Gastrocnemius medialis (tissue), 4 donors: ENCODE measurements at regions not wholly inside any gene's neighbourhood (a gene's known extent, or its start where the extent isn't known, plus 50 kb on each side); places are given as distances from the start of the nearest gene placed in this dataset.

Experiments
- ATAC-seq, 2 donors: fragments of 150-250 bp; one replicate each; pipeline ENCODE4 v1.9.1; 2016
- DNase-seq, 2 donors: peaks; one replicate each; pipeline ENCODE4 v3.0.0-alpha.2; 2019
- H3K27ac ChIP-seq, 4 donors: fragments of 200-600 bp; sonication (generic); 1 replicate in 1 of 4; 2 replicates in 3 of 4; pipeline ENCODE4 v1.5.1; 2016 to 2018; ENCODE audit warnings: mild to moderate bottlenecking in 2 of 4, moderate library complexity in 1 of 4
- H3K27me3 ChIP-seq, 3 donors: fragments of 200-600 bp; sonication (generic) in 2 of 3; 1 replicate in 1 of 3; 2 replicates in 2 of 3; pipeline versions ENCODE4 v1.5.1 to v1.6.0; 2016 to 2019; ENCODE audit warnings: mild to moderate bottlenecking in 1 of 3, moderate library complexity in 1 of 3
- H3K36me3 ChIP-seq, 2 donors: fragments of 200-600 bp; sonication (generic) in 1 of 2; one replicate each; pipeline ENCODE4 v1.5.1; 2017 to 2018
- H3K4me1 ChIP-seq, 2 donors: fragments of 200-600 bp; sonication (generic) in 1 of 2; one replicate each; pipeline ENCODE4 v1.5.1; 2016 to 2017; ENCODE audit warnings: mild to moderate bottlenecking in 2 of 2
- H3K4me3 ChIP-seq, 4 donors: fragments of 200-600 bp; sonication (generic) in 3 of 4; 1 replicate in 1 of 4; 2 replicates in 3 of 4; pipeline ENCODE4 v1.5.1; 2016 to 2019; ENCODE audit warnings: mild to moderate bottlenecking in 2 of 4
- H3K9me3 ChIP-seq, 3 donors: fragments of 200-600 bp; sonication (generic) in 2 of 3; 1 replicate in 1 of 3; 2 replicates in 2 of 3; pipeline ENCODE4 v1.5.1; 2016 to 2019
- CTCF ChIP-seq, 5 experiments: fragments of 450-650 bp in 3 of 5; fragments of 200-600 bp in 2 of 5; sonication (generic) in 2 of 5; IDR thresholded peaks in 4 of 5; conservative IDR thresholded peaks in 1 of 5; 1 replicate in 4 of 5; 2 replicates in 1 of 5; pipeline ENCODE4 v1.5.1; 2016 to 2019; ENCODE audit warnings: antibody characterized with exemption in 5 of 5, mild to moderate bottlenecking in 3 of 5, moderate library complexity in 3 of 5
- POLR2A ChIP-seq, 2 donors: fragments of 450-650 bp; IDR thresholded peaks; one replicate each; pipeline ENCODE4 v1.6.1; 2017; ENCODE audit warnings: antibody characterized with exemption in 2 of 2, mild to moderate bottlenecking in 2 of 2, moderate library complexity in 2 of 2
- in situ Hi-C, 4 donors: fragments of 200-750 bp; cut with MboI; loops; one replicate each; pipeline versions ENCODE4 v1.15.0 to v1.8.0; 2017; ENCODE audit warnings: low sequenced_read_pairs in 4 of 4
- intact Hi-C: fragments of 100-400 bp; cut with DNase I; formaldehyde crosslinking; loops from one replicate; pipeline ENCODE4 v1.15.1; 2023; ENCODE audit warnings: low total_unique reads

- H3K4me3 ChIP-seq: no peak overlapping the region
- in situ Hi-C loops (no loop called here), intact Hi-C loops (no loop called here)
- H3K27me3 ChIP-seq: no peaks in the 10 kb centered on the region
- no peak for ATAC-seq
- H3K9me3 ChIP-seq: no peaks in the 10 kb centered on the region
- H3K27ac ChIP-seq: no peak overlapping the region
- TF ChIP-seq CTCF (IDR thresholded peaks at IDR 0.05 in 4 of 5, conservative IDR thresholded peaks at IDR 0.05 in 1 of 5) (no peak), POLR2A (IDR thresholded peaks at IDR 0.05) (no peak)
- no peaks in the 10 kb centered on the region for H3K36me3 ChIP-seq
- DNase-seq: no peak
- no peaks in the 10 kb centered on the region for H3K4me1 ChIP-seq
Observed at GRCh38 chr6:168784426-168784825, 343.4 kb downstream of the SMOC2 start.

- in situ Hi-C loops (no loop called here), intact Hi-C loops (no loop called here)
- H3K9me3 ChIP-seq: no peaks in the 10 kb centered on the region
- H3K36me3 ChIP-seq: no peaks in the 10 kb centered on the region
- no peak overlapping the region for H3K27ac ChIP-seq
- TF ChIP-seq CTCF (IDR thresholded peaks at IDR 0.05 in 4 of 5, conservative IDR thresholded peaks at IDR 0.05 in 1 of 5) (no peak), POLR2A (IDR thresholded peaks at IDR 0.05) (no peak)
- H3K4me3 ChIP-seq: no peak overlapping the region
- H3K4me1 ChIP-seq: no peaks in the 10 kb centered on the region
- ATAC-seq (no peak), DNase-seq (no peak)
- H3K27me3 ChIP-seq: no peaks in the 10 kb centered on the region
Observed at GRCh38 chr6:168783720-168784119, 342.7 kb downstream of the SMOC2 start.

DNA sequence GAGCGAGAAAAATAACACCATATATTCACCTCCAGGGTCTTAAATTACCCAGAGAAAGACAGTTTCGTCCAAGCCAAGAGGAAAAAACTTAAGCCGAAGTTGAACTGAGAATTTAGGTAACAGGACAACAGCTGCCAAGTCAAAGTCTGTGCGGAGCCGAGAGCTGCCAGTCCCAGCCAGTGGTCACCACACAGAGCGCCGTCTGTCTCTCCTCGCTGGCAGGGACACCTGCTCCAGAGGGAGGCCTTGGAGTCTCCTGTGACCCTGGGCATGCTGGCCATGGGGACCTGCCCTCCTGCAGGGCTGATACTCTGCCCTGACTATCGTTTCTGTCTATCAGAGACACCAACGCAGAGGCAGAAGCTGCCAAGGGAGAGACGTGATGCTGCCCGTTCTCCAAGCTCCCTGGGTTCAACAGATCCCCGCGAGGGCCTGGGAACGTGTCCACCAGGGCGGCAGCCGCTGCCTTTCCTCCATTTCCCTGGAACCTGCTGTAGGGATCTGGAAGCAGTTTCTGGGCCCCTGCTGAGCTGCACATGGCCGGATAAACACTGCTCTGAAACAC, 341.3 kb downstream of the SMOC2 start:
- Histone ChIP-seq H3K9me3 (no peaks in the 10 kb centered on the region), H3K36me3 (no peaks in the 10 kb centered on the region), H3K27me3 (peaks cover 0 to 4% (median 0%) of the 10 kb centered on the region in 3 donors), H3K4me3 (no peak overlapping the region), H3K27ac (no peak overlapping the region), H3K4me1 (no peaks in the 10 kb centered on the region)
- in situ Hi-C loops (no loop called here), intact Hi-C loops (no loop called here)
- ATAC-seq (no peak), DNase-seq (no peak)
- TF ChIP-seq CTCF (IDR thresholded peaks at IDR 0.05 in 4 of 5, conservative IDR thresholded peaks at IDR 0.05 in 1 of 5) (no peak), POLR2A (IDR thresholded peaks at IDR 0.05) (no peak)

DNA sequence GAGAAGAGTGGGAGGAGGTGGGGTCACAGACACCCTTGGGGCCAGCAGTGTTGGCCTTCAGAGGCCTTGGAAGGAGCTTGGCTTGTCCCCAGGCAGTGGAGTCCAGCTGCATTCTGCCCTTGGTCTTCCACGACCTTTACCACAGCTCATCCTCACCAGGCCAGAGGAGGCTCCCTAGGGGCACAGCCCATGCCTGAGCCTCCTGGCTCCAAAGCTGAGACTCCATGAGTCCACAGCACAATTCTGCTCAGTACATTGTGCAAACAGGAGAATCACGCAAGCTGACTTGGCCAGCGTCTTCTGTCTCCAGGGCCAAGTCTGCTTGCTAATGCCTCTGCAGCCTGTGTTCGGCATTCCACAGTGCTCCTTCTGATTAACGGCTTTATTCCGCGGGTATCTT, 337.2 kb downstream of the SMOC2 start:
- intact Hi-C loops (no loop called here), in situ Hi-C loops (no loop called here)
- Histone ChIP-seq H3K27ac (no peak overlapping the region), H3K4me1 (no peaks in the 10 kb centered on the region), H3K36me3 (no peaks in the 10 kb centered on the region), H3K9me3 (no peaks in the 10 kb centered on the region), H3K4me3 (no peak overlapping the region), H3K27me3 (peaks cover 0 to 4% (median 0%) of the 10 kb centered on the region in 3 donors)
- DNase-seq (peak; percentile 11 to 50), ATAC-seq (peak in 1 of 2 donors; percentile 71)
- TF ChIP-seq CTCF (IDR thresholded peaks at IDR 0.05 in 4 of 5, conservative IDR thresholded peaks at IDR 0.05 in 1 of 5): no peak
- TF ChIP-seq POLR2A (IDR thresholded peaks at IDR 0.05): no peak

- no peak for ATAC-seq
- no peaks in the 10 kb centered on the region for H3K36me3 ChIP-seq
- intact Hi-C loops: no loop called here
- no peak overlapping the region for H3K27ac ChIP-seq
- H3K9me3 ChIP-seq: no peaks in the 10 kb centered on the region
- no peak overlapping the region for H3K4me3 ChIP-seq
- peaks cover 0 to 4% (median 0%) of the 10 kb centered on the region in 3 donors for H3K27me3 ChIP-seq
- in situ Hi-C loops: no loop called here
- TF ChIP-seq POLR2A (IDR thresholded peaks at IDR 0.05) (no peak), CTCF (IDR thresholded peaks at IDR 0.05 in 4 of 5, conservative IDR thresholded peaks at IDR 0.05 in 1 of 5) (no peak)
- H3K4me1 ChIP-seq: no peaks in the 10 kb centered on the region
- no peak for DNase-seq
Observed at GRCh38 chr6:168774381-168774780, 333.4 kb downstream of the SMOC2 start.
